Epidermal melanocyte (primary cell): ENCODE measurements at regions not wholly inside any gene's neighbourhood (a gene's known extent, or its start where the extent isn't known, plus 50 kb on each side); places are given as distances from the start of the nearest gene placed in this dataset.
"Not testable (repeated sequence)": the region's sequence is repeated elsewhere in the genome, so short reads cannot be mapped to it uniquely, and the experiment has no call there.

ENCODE experiments used
- DNase-seq: peaks from one replicate; pipeline ENCODE4 v3.0.0; 2011; ENCODE audit warnings: low spot score; ENCODE audit not compliant: insufficient read length

GRCh38 chr7:12002428-12002827, 170.4 kb upstream of the THSD7A start:
- DNase-seq, result no peak

GRCh38 chr7:12004581-12004980, 172.6 kb upstream of the THSD7A start:
- DNase-seq, result no peak

GRCh38 chr7:12007576-12007975, 175.6 kb upstream of the THSD7A start:
- DNase-seq, result no peak

DNA sequence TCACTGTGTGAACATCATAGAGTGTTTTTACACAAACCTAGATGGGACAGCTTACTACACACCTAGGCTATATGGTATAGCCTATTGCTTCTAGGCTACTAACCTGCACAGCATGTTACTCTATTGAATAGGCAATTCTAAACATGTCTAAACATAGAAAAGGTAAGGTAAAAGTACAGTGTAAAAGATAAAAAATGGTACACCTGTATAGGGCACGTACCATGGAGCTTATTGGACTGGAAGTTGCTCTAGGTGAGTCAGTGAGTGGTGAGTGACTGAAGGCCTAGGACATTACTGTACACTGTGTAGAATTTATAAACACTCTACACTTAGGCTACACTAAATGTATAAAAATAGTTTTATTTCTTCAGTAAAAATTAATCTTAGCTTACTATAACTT, 182.0 kb upstream of the THSD7A start:
- DNase-seq, result no peak

DNA sequence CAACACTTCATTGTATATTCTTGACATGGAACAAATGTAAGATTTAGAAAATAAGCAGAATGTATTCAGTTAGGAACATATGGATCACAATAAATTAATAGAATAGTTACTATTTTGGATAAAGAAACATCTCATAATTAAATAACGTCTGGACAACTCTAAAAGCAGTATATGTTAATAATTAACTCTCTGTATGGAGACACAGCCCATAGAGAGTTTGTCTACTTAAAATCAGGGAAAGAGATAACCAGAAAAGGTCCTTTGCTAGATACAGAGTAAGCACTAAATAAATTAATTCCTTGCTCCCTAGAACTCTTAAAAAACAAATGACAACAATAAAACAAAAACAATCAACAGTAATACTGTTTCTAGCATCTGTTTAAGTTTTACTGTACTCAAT, 184.4 kb upstream of the THSD7A start:
- DNase-seq, result no peak

DNA sequence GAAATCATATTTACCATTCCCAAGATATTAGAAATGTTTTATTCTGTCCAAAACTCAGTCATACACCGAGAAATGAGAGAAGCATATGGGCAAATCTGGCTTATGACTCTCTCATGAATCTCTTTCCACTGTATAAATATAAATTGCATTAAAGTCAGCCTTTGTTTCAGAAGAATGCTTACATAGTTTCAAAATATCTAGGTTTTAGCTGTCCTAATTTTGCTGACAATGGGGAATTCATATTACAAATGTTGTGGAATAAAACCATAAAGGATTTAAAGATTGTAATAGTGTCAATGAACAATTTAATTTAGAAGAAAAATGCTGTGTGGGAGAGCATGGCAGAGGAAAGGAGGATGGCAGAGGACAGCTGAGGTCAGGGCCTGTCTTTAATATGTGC, 185.0 kb upstream of the THSD7A start:
- DNase-seq, result no peak

DNA sequence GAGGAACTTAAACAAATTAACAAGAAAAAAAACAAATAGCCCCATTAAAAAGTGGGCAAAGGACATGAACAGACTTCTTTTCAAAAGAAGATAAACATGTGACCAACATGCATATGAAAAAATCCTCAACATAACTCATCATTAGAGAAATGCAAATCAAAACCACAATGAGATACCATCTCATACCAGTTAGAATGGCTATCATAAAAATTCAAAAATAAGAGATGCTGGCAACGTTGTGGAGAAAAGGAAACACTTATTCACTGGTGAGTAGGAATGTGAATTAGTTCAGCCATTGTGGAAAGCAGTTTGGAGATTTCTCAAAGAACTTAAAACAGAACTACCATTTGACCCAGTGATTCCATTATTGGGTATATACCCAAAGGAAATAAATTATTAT, 189.1 kb upstream of the TMEM106B start:
- DNase-seq, result not testable (repeated sequence)

- no peak for DNase-seq
Measured at GRCh38 chr7:12025246-12025645, 185.8 kb upstream of the TMEM106B start.

- DNase-seq, result no peak
Measured at GRCh38 chr7:12028508-12028907, 182.6 kb upstream of the TMEM106B start.

- DNase-seq, result no peak
Measured at GRCh38 chr7:12030116-12030515, 181.0 kb upstream of the TMEM106B start.

DNA sequence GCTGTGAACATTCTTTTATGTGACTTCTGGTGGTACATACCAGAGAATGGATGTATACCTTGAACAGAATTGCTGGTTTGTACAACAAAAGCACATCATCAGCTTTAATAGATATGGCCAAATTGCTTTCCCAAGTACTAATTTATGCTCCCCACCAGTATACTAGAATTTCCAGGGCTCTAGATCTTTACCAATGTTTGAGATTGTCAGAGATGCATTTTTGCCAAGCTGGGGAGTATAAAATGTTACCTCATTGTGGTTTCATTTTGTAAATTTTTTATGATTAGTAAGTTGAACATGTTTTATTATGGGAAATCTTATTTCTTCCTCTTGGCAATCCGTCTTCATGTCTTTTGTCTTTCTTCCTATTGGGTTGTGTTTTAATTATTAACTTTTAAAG, 179.9 kb upstream of the TMEM106B start:
- DNase-seq, result no peak

DNA sequence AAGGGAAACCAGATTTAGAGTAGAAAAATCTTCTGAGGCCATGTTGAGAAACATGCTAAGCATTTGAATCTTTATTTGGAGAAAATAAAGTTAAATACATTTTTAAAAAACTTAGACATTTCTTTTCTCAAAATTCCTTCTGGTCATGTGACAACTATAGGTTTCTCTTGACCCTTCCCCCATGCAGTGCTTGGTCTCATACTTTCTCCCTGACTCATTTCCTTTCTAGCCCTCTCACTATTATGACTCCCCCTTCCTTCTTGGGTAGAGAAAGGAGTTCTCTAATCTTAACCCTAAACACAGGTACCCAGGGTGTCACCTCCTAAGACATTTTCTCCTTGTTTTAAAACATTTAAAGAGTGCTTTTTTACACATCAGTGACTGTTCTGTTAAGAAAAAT, 179.5 kb upstream of the TMEM106B start:
- no peak for DNase-seq

DNA sequence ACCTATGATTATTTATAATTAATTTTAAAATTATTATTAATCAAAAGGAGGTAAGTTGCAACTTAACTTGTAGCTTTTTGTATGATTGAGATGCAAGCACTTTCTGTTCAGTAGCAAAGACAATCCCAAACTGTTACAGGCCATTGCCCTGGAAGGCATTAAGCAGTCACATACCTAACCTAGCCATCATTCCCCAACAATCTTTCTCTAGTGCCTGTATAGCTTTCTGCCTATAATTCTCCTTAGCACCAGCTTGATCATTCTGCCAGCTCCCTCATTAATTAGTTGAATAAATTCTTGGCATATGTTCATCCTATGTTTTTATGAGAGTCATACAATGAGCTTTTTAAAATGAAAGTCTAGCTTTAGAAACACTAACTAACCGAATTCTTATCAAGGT, 178.9 kb upstream of the TMEM106B start:
- no peak for DNase-seq

DNA sequence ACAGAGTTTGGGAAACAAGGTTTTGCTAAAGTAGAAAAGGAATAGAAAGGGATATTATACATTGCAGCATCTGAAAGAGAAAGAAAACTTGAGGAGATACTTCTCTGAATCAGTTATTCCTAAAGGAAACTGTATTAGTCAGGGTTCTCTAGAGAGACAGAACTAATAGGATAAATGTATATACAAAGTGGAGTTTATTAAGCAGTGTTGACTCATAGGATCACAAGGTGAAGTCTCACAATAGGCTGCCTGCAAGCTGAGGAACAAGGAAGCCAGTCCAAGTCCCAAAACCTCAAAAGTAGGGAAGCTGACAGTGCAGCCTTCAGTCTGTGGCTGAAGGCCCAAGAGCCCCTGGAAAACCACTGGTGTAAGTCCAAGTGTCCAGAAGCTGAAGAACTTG, 167.6 kb upstream of the TMEM106B start:
- not testable (repeated sequence) for DNase-seq

- DNase-seq, result no peak
Measured at GRCh38 chr7:12052211-12052610, 158.9 kb upstream of the TMEM106B start.

GRCh38 chr7:12053561-12053960, 157.5 kb upstream of the TMEM106B start:
- DNase-seq, result no peak

GRCh38 chr7:12054830-12055229, 156.3 kb upstream of the TMEM106B start:
- DNase-seq, result no peak

GRCh38 chr7:12056381-12056780, 154.7 kb upstream of the TMEM106B start:
- no peak for DNase-seq

DNA sequence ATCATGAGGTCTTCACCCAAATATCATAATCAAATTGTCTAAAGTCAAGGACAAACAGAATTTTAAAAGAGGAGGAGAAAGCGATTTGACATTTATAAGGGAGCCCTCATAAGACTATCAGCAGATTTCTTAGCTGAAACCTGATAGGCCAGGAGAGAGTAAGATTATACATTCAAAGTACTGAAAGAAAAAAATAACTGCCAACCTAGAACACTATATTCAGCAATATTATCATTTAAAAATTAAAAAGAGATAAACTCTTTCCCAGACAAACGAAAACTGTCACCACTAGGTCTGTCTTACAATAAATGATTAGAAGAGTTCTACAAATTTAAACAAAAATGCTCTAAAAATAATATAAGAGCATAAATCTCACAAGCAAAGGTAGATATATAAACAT, 154.1 kb upstream of the TMEM106B start:
- DNase-seq, result no peak

DNA sequence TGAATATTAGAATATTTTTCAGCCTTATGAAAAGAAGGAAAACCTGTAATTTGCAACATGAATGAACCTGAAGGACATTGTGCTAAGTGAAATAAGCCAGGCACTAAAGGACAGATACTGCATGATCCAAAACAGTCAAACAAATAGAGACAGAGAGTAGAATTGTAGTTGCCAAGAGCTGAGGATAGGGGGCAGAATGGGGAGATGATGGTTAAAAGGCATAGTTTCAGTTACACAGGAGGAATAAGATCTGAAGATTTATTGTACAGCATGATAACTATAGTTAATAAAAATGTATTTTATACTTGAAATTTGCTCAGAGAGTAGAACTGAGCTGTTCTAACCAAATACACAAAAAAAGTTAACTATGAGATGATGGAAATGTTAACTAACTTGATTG, 149.0 kb upstream of the TMEM106B start:
- no peak for DNase-seq

- DNase-seq, result no peak
Measured at GRCh38 chr7:12064586-12065127, 146.4 kb upstream of the TMEM106B start.

GRCh38 chr7:12066004-12066403, 145.1 kb upstream of the TMEM106B start:
- no peak for DNase-seq

DNA sequence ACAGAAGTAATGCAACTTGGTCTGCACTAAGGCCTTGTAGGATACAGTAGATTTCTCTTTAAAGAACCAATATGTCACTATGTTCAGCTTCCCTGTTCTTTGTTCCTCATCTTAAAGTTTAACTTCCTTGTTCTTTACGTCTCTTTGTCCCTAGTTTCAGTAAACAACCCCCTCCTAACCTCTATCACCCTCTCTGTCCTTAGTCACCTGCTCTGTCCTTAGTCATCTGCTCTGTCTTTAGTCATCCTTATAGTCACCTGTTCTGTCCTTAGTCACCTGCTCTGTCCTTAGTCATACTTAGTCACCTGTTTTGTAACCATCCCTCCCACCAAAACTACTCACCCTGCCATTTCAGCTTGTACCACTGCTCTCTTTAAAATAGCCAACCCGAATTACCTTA, 144.6 kb upstream of the TMEM106B start:
- no peak for DNase-seq

GRCh38 chr7:12067156-12067831, 143.8 kb upstream of the TMEM106B start:
- peak; percentile 45 for DNase-seq
